ENCODE measurements at regions not wholly inside any gene's neighbourhood (a gene's known extent, or its start where the extent isn't known, plus 50 kb on each side); places are given as distances from the start of the nearest gene placed in this dataset.
A peak's percentile ranks its signal among the peaks of the same experiment; 100 is the strongest.

DNA sequence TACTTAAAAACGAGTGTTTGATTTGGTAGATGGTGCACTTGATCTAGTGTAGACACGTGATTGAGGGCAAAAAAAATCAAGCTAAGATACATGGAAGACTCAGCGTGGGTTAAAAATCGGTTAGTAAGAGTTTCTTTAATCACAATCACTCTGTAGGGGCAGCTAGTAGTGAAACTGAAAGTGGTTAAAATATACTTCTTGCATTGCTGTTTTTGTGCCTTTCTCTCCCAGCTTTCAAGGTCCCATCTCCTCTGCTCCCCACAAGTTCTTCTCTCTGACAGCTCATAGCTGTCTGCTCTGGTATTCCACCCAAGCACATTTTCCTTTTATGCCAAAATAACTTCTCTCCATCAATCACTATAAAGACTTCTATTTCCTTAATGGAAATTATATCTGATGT, 1089.7 kb downstream of the EFNB2 start:
- Histone ChIP-seq H3K27me3 (ENCODE audit: control insufficient read depth, insufficient read depth, low read length) (no peaks in the 10 kb centered on the region), H3K9me3 (ENCODE audit: control insufficient read depth, insufficient read depth, low read length) (no peaks in the 10 kb centered on the region), H2BK120ac (ENCODE audit: low read depth, low read length) (peak overlapping the region; percentile 54; the same call in 1 of the 2 replicates), H3K4me3 (ENCODE audit: insufficient read depth, low read depth, low read length) (no peak overlapping the region), H4K8ac (ENCODE audit: low read depth in 2 of 2, low read length in 2 of 2) (peak overlapping the region; percentile 26 to 38; a peak in 3 of 4 replicates), H2BK20ac (ENCODE audit: low read depth, low read length) (no peak overlapping the region), H3K27ac (ENCODE audit: insufficient read depth, low read length) (peak overlapping the region; percentile 49; the same call in 1 of the 2 replicates), H4K91ac (ENCODE audit: insufficient read depth, low read depth, low read length) (no peak overlapping the region), H2AFZ (replicated peaks; ENCODE audit: low read length, poor library complexity) (no peak overlapping the region), H3K23ac (ENCODE audit: low read depth, low read length) (no peak overlapping the region), H3K79me1 (ENCODE audit: low read depth in 1 of 2, low read length in 2 of 2) (no peaks in the 10 kb centered on the region), H4K5ac (ENCODE audit: low read depth, low read length) (peak overlapping the region; percentile 67; the same call in 1 of the 2 replicates), H3K56ac (ENCODE audit: extremely low read depth, insufficient read depth, low read length) (no peak overlapping the region), H3K36me3 (ENCODE audit: control insufficient read depth, insufficient read depth, low read length) (no peaks in the 10 kb centered on the region), H3K9ac (ENCODE audit: low read depth, low read length) (peak overlapping the region; percentile 44), H3K18ac (ENCODE audit: low read depth, low read length) (peak overlapping the region; percentile 76; the same call in 1 of the 2 replicates), H4K20me1 (ENCODE audit: insufficient read depth, low read length) (no peaks in the 10 kb centered on the region), H2AK5ac (ENCODE audit: low read depth, low read length) (no peak overlapping the region), H2BK5ac (ENCODE audit: low read depth, low read length, poor library complexity, severe bottlenecking) (no peak overlapping the region), H2AK9ac (replicated peaks; ENCODE audit: low read depth, low read length, poor library complexity) (no peak overlapping the region), H3K4me2 (ENCODE audit: low read depth, low read length) (peak overlapping the region; percentile 97), H3K4me1 (ENCODE audit: control insufficient read depth, insufficient read depth, low read length) (no peaks in the 10 kb centered on the region), H3K4ac (ENCODE audit: low read depth, low read length) (no peak overlapping the region), H2BK15ac (ENCODE audit: low read depth, low read length) (no peak overlapping the region), H3K9me1 (ENCODE audit: insufficient read depth, low read length) (no peaks in the 10 kb centered on the region), H3K14ac (replicated peaks; ENCODE audit: low read depth, low read length) (no peak overlapping the region)
- intact Hi-C loops (cut with micrococcal nuclease), result loop anchor here (10.0 kb wide), 1 partner anchor 1089 kb away; the partner anchor contains the start of gene EFNB2
- dilution Hi-C loops (cut with HindIII; ENCODE audit: low sequenced_read_pairs, unreplicated experiment), result no loop called here
- BruUV-seq (replicated peaks), result no TSS peak
- no CpG with 5 or more reads among the region's 4 CpGs for WGBS, 2 experiments (ENCODE audit: extremely low coverage in 2 of 2, insufficient read length in 1 of 2)
- DNase-seq, result peak; percentile 11
- TF ChIP-seq FOS (IDR thresholded peaks at IDR 0.05; ENCODE audit: low read depth, low read length), result no peak
- no peak for TF ChIP-seq POLR2A (IDR thresholded peaks at IDR 0.05; ENCODE audit: low read depth, low read length)
- TF ChIP-seq NFE2L2 (IDR thresholded peaks at IDR 0.05; ENCODE audit: low read depth, low read length), result no peak
- TF ChIP-seq CTCF (conservative IDR thresholded peaks at IDR 0.05; ENCODE audit: low read depth, low read length), result no peak
- no peak for TF ChIP-seq CHD1 (IDR thresholded peaks at IDR 0.05; ENCODE audit: low read depth, low read length)
- no peak for TF ChIP-seq MXI1 (IDR thresholded peaks at IDR 0.05; ENCODE audit: borderline replicate concordance, low read depth, low read length)
- no peak for TF ChIP-seq RAD21 (IDR thresholded peaks at IDR 0.05; ENCODE audit: low read length)
- TF ChIP-seq MAZ (IDR thresholded peaks at IDR 0.05; ENCODE audit: borderline replicate concordance, low read depth, low read length), result no peak
- TF ChIP-seq BHLHE40 (IDR thresholded peaks at IDR 0.05; ENCODE audit: low read depth, low read length), result no peak
- TF ChIP-seq ELK1 (IDR thresholded peaks at IDR 0.05; ENCODE audit: borderline replicate concordance, low read depth, low read length), result no peak
- TF ChIP-seq SMC3 (IDR thresholded peaks at IDR 0.05; ENCODE audit: low read depth, low read length), result no peak
- TF ChIP-seq, protein P1, sequence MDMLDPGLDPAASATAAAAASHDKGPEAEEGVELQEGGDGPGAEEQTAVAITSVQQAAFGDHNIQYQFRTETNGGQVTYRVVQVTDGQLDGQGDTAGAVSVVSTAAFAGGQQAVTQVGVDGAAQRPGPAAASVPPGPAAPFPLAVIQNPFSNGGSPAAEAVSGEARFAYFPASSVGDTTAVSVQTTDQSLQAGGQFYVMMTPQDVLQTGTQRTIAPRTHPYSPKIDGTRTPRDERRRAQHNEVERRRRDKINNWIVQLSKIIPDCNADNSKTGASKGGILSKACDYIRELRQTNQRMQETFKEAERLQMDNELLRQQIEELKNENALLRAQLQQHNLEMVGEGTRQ (IDR thresholded peaks at IDR 0.05; ENCODE audit: low read depth, low read length), result no peak
- no peak for TF ChIP-seq RFX5 (IDR thresholded peaks at IDR 0.05; ENCODE audit: low read depth, low read length)
- no peak for TF ChIP-seq CEBPB (IDR thresholded peaks at IDR 0.05; ENCODE audit: low read depth, low read length)
- peak; percentile 62 for ATAC-seq (ENCODE audit: low read depth)
- ChIA-PET CTCF (interaction anchor here (1.0 kb wide), 1 partner anchor 13 kb away, joined by 3 read pairs; no protein-coding TSS in a partner anchor), POLR2A (ENCODE audit: unreplicated experiment) (no interaction called here)
- in situ Hi-C loops (cut with MboI; ENCODE audit: low sequenced_read_pairs), result loop anchor here (25.0 kb wide), 1 partner anchor 1092 kb away; the partner anchor contains the start of gene EFNB2

Data from IMR-90 (cell line).